A204.1 (cell line): ENCODE measurements at regions not wholly inside any gene's neighbourhood (a gene's known extent, or its start where the extent isn't known, plus 50 kb on each side); places are given as distances from the start of the nearest gene placed in this dataset.
A peak's percentile ranks its signal among the peaks of the same experiment; 100 is the strongest.
"Not testable (repeated sequence)": the region's sequence is repeated elsewhere in the genome, so short reads cannot be mapped to it uniquely, and the experiment has no call there.

Source experiments
- FAIRE-seq: peaks from 2 replicates; lab custom pipeline; 2012; peaks lifted over from hg19 to GRCh38; lab: Jason Lieb, UNC

- no peak for FAIRE-seq
Observed at GRCh38 chr5:85170183-85170582, 785.5 kb upstream of the EDIL3 start.

- no peak for FAIRE-seq
Observed at GRCh38 chr5:85173469-85173868, 788.8 kb upstream of the EDIL3 start.

GRCh38 chr5:85182344-85182743, 797.7 kb upstream of the EDIL3 start:
- FAIRE-seq: no peak

- no peak for FAIRE-seq
Observed at GRCh38 chr5:85204289-85204688, 819.6 kb upstream of the EDIL3 start.

GRCh38 chr5:85205430-85205829, 820.8 kb upstream of the EDIL3 start:
- FAIRE-seq: peak; percentile 44

- no peak for FAIRE-seq
Observed at GRCh38 chr5:85225388-85225787, 840.7 kb upstream of the EDIL3 start.

GRCh38 chr5:85249204-85249603, 864.5 kb upstream of the EDIL3 start:
- no peak for FAIRE-seq

- peak; percentile 78 for FAIRE-seq
Observed at GRCh38 chr5:85263125-85263524, 878.4 kb upstream of the EDIL3 start.

- no peak for FAIRE-seq
Observed at GRCh38 chr5:85266692-85267091, 882.0 kb upstream of the EDIL3 start.

- FAIRE-seq: no peak
Observed at GRCh38 chr5:85268194-85268593, 883.5 kb upstream of the EDIL3 start.

GRCh38 chr5:85278193-85278592, 893.5 kb upstream of the EDIL3 start:
- no peak for FAIRE-seq

- no peak for FAIRE-seq
Observed at GRCh38 chr5:85288914-85289313, 904.2 kb upstream of the EDIL3 start.

GRCh38 chr5:85293145-85293785, 908.6 kb upstream of the EDIL3 start:
- no peak for FAIRE-seq

- no peak for FAIRE-seq
Observed at GRCh38 chr5:85304524-85304923, 919.8 kb upstream of the EDIL3 start.

- FAIRE-seq: no peak
Observed at GRCh38 chr5:85305766-85306165, 921.1 kb upstream of the EDIL3 start.

- FAIRE-seq: no peak
Observed at GRCh38 chr5:85311536-85311935, 926.9 kb upstream of the EDIL3 start.

- FAIRE-seq: no peak
Observed at GRCh38 chr5:85320495-85320894, 935.8 kb upstream of the EDIL3 start.

- no peak for FAIRE-seq
Observed at GRCh38 chr5:85333276-85333675, 948.6 kb upstream of the EDIL3 start.

- FAIRE-seq: no peak
Observed at GRCh38 chr5:85337435-85337834, 952.8 kb upstream of the EDIL3 start.

- FAIRE-seq: no peak
Observed at GRCh38 chr5:85340790-85341189, 956.1 kb upstream of the EDIL3 start.

GRCh38 chr5:85345818-85346217, 961.1 kb upstream of the EDIL3 start:
- no peak for FAIRE-seq

- no peak for FAIRE-seq
Observed at GRCh38 chr5:85357309-85357708, 972.6 kb upstream of the EDIL3 start.

- no peak for FAIRE-seq
Observed at GRCh38 chr5:85375525-85375924, 990.8 kb upstream of the EDIL3 start.

- FAIRE-seq: no peak
Observed at GRCh38 chr5:85388770-85389169, 1004.1 kb upstream of the EDIL3 start.

- not testable (repeated sequence) for FAIRE-seq
Observed at GRCh38 chr5:85392309-85392708, 1007.6 kb upstream of the EDIL3 start.
